ENCODE measurements at regions not wholly inside any gene's neighbourhood (a gene's known extent, or its start where the extent isn't known, plus 50 kb on each side); places are given as distances from the start of the nearest gene placed in this dataset.

DNA sequence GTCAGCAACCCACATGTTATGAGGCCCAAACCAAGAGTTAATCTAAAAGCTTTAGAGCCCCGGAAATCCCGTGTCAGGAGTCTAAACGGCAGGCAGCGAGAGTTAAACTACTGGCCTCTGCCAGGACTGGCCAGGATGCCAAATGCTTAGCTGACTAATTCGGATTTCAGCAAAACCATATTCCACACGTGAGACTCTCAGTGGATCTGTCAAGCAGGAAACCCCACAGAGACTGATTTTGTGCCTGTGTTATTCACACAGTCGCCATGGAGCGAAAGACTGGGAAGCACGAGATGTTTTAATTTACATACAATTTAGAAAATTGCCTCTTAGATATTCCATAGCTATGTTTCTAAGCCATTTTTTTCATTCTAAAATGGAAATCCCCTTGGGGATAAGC lies 152.9 kb downstream of the RNASET2 start:
- TF ChIP-seq HOXA7 (CRISPR knock-in tag; IDR thresholded peaks at IDR 0.05) (no peak), EP300 (IDR thresholded peaks at IDR 0.05) (no peak), HOXB13 (CRISPR knock-in tag; IDR thresholded peaks at IDR 0.05; ENCODE audit: low read depth) (no peak), ZC3H11A (IDR thresholded peaks at IDR 0.05) (no peak), POLR2A (IDR thresholded peaks at IDR 0.05; ENCODE audit: low read length) (no peak), FOSL2 (IDR thresholded peaks at IDR 0.05) (no peak), FOSL2 (CRISPR knock-in tag; IDR thresholded peaks at IDR 0.05) (no peak), RNF2 (IDR thresholded peaks at IDR 0.05; ENCODE audit: borderline replicate concordance, low read depth) (no peak), CEBPB (IDR thresholded peaks at IDR 0.05) (no peak), PHF8 (IDR thresholded peaks at IDR 0.05; ENCODE audit: borderline replicate concordance, low read depth) (no peak)
- TF ChIP-seq, protein P1, sequence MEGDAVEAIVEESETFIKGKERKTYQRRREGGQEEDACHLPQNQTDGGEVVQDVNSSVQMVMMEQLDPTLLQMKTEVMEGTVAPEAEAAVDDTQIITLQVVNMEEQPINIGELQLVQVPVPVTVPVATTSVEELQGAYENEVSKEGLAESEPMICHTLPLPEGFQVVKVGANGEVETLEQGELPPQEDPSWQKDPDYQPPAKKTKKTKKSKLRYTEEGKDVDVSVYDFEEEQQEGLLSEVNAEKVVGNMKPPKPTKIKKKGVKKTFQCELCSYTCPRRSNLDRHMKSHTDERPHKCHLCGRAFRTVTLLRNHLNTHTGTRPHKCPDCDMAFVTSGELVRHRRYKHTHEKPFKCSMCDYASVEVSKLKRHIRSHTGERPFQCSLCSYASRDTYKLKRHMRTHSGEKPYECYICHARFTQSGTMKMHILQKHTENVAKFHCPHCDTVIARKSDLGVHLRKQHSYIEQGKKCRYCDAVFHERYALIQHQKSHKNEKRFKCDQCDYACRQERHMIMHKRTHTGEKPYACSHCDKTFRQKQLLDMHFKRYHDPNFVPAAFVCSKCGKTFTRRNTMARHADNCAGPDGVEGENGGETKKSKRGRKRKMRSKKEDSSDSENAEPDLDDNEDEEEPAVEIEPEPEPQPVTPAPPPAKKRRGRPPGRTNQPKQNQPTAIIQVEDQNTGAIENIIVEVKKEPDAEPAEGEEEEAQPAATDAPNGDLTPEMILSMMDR (IDR thresholded peaks at IDR 0.05): no peak
- TF ChIP-seq, protein P2, sequence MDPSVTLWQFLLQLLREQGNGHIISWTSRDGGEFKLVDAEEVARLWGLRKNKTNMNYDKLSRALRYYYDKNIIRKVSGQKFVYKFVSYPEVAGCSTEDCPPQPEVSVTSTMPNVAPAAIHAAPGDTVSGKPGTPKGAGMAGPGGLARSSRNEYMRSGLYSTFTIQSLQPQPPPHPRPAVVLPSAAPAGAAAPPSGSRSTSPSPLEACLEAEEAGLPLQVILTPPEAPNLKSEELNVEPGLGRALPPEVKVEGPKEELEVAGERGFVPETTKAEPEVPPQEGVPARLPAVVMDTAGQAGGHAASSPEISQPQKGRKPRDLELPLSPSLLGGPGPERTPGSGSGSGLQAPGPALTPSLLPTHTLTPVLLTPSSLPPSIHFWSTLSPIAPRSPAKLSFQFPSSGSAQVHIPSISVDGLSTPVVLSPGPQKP (IDR thresholded peaks at IDR 0.05; ENCODE audit: low read depth, low read length): no peak
- TF ChIP-seq, protein P3, sequence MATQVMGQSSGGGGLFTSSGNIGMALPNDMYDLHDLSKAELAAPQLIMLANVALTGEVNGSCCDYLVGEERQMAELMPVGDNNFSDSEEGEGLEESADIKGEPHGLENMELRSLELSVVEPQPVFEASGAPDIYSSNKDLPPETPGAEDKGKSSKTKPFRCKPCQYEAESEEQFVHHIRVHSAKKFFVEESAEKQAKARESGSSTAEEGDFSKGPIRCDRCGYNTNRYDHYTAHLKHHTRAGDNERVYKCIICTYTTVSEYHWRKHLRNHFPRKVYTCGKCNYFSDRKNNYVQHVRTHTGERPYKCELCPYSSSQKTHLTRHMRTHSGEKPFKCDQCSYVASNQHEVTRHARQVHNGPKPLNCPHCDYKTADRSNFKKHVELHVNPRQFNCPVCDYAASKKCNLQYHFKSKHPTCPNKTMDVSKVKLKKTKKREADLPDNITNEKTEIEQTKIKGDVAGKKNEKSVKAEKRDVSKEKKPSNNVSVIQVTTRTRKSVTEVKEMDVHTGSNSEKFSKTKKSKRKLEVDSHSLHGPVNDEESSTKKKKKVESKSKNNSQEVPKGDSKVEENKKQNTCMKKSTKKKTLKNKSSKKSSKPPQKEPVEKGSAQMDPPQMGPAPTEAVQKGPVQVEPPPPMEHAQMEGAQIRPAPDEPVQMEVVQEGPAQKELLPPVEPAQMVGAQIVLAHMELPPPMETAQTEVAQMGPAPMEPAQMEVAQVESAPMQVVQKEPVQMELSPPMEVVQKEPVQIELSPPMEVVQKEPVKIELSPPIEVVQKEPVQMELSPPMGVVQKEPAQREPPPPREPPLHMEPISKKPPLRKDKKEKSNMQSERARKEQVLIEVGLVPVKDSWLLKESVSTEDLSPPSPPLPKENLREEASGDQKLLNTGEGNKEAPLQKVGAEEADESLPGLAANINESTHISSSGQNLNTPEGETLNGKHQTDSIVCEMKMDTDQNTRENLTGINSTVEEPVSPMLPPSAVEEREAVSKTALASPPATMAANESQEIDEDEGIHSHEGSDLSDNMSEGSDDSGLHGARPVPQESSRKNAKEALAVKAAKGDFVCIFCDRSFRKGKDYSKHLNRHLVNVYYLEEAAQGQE (IDR thresholded peaks at IDR 0.05): no peak
- TF ChIP-seq, protein P4, sequence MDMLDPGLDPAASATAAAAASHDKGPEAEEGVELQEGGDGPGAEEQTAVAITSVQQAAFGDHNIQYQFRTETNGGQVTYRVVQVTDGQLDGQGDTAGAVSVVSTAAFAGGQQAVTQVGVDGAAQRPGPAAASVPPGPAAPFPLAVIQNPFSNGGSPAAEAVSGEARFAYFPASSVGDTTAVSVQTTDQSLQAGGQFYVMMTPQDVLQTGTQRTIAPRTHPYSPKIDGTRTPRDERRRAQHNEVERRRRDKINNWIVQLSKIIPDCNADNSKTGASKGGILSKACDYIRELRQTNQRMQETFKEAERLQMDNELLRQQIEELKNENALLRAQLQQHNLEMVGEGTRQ (IDR thresholded peaks at IDR 0.05): no peak

Data from A549 (cell line).